Embryonic facial prominence (tissue), 1 donor: ENCODE measurements at regions not wholly inside any gene's neighbourhood (a gene's known extent, or its start where the extent isn't known, plus 50 kb on each side); places are given as distances from the start of the nearest gene placed in this dataset.

ENCODE experiments used
- DNase-seq: peaks from one replicate; pipeline ENCODE4 v3.0.0-alpha.2; 2016; ENCODE audit errors: extremely low spot score

DNA sequence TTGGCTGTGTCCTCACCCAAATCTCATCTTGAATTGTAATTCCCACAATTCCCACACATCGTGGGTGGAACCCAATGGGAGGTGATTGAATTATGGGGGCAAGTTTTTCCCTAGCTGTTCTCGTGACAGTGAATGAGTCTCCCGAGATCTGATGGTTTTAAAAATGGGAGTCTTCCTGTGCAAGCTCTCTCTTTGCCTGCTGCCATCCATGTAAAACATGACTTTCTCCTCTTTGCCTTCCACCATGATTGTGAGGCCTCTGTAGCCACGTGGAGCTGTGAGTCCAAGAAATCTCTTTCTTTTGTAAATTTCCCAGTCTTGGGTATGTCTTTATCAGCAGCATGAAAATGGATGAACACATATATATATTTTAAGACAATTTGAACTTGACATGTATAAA, 285.4 kb downstream of the BAMBI start:
- no peak for DNase-seq

DNA sequence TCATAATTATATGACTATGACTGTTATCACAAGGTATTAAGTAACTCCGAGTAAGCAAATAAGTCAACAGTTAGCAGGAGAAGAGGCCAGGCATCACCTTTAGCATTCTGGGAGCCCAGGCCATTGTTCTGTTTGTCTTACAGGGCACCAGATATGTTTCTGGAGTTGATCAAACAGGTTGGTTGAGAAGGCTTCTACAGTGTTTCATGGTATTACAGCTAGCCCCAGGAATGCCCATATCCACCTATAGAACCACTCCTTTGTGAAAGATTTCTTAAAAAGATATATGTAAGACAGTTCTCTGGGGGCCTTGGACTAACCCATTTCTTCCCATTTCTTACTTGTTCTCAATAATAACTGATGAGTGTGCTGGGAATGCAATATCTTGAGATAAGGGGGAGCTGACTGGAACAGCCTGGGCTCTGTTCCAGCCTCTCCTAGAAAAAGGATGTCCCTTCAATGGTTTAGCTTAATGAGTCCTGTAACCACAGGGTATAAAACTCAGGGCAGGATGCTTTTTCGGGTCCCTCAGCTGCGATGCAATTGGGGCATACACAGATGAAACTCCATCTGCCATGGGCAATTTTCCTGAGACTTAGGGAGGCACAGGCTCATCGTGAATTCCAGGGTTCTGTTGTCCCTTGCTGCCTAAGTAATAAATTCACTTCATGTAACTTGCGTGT, 286.4 kb downstream of the BAMBI start:
- DNase-seq, result no peak

DNA sequence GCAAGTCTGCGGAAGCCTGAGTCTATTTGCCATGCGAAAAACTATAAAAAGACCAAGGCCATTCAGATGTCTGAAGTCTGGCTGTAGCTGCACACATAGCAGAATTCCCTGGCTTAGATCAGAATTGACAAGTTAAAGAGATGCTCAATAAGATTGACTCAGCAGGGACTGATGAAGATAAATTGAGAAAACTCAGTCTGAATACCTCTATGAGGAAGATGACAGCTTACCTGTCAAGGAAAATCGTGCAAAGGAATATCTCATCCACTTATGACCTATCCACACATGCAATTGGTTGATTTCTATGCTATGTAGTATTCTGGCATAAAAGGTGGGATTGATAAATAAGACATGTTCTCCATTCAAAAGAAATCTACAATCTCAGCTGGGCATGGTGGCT, 288.6 kb downstream of the BAMBI start:
- DNase-seq, result no peak

DNA sequence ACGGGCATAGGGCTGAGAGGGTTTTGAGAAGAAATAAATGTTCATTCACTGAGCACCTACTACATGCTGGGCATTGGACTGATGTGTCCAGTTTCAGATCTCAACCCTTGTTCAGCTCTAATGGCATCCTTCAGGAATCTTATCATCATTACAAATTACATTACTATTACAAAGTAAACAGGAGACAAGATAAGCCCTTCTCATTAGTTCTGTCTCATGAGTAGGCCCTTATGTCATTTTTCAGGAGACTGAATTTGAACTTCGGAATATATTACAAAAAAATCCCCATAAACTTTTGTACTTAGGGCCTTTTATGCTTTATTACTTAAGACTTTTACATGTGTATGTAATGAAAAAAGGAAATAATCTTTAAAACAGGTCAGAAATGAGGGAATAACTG, 289.7 kb downstream of the BAMBI start:
- no peak for DNase-seq

DNA sequence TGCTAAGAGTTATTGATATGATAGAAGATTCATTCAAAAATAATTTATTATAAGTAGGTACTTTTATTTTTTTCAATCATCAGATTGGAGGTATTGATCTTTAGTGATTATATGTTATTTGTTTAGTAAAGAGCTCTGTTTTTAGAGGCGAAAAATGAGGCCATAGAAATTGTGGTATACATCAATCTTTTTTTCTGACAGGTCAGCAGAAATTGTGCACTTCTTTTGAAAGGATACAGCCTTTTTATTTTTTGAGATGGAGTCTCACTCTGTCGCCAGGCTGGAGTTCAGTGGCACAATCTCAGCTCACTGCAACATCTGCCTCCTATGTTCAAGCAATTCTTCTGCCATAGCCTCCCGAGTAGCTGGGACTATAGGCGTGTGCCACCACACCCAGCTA, 292.1 kb downstream of the BAMBI start:
- DNase-seq, result no peak

DNA sequence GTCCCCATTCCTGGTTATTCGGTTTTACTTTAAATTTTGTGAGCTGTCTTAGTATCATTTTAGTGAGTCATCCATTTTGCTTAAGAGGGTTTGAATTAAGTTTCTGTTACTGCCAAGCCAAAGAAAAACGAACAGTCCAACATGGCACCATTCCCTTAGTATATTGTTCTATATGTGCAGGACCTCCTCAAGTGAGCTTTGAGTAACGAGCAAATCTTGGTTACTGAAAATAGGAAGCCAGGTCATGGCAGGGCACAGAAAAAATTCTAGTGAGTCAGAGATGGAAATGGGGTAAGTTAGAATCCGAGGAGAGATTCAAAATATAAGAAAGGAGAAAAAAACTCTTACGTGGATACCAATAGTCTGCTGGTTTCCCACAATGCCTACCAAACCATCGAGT, 292.9 kb downstream of the BAMBI start:
- no peak for DNase-seq

DNA sequence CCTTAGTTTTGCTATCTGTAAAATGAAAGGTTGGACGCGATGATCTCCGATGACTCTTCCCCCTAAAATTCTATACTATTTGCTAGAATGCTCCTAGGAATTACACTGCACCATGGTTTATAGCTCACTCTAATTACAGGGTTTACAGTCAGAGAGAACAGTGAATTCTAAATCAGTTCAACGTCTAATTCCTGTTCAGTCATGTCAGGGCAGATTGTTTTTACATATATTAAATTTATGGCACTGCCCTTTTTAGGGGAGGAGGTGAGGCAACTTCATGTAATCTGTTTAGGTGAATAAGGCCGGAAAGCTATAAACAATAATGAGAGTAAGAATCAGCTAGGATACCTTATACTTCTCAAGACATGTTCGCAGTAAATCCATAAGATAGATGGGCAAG, 293.9 kb downstream of the BAMBI start:
- DNase-seq, result no peak

DNA sequence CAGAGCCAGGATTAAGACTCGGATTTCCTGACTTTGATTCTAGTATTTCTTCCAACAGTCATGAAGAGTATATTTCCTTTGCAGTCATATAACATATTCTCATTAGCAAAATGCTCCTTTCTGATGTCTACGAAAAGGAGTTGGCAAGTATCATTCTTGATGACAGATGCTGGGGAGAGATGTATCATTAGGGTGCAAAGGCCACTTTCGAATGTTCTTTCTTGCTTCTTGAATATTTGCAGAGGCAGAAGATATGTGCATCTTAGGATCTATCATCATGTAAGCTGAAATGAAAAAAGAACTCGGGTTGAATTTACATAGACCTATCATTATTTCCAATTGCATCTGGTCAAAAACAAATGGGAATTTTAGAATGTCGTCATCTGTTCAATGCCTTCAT, 294.4 kb downstream of the BAMBI start:
- DNase-seq, result no peak

DNA sequence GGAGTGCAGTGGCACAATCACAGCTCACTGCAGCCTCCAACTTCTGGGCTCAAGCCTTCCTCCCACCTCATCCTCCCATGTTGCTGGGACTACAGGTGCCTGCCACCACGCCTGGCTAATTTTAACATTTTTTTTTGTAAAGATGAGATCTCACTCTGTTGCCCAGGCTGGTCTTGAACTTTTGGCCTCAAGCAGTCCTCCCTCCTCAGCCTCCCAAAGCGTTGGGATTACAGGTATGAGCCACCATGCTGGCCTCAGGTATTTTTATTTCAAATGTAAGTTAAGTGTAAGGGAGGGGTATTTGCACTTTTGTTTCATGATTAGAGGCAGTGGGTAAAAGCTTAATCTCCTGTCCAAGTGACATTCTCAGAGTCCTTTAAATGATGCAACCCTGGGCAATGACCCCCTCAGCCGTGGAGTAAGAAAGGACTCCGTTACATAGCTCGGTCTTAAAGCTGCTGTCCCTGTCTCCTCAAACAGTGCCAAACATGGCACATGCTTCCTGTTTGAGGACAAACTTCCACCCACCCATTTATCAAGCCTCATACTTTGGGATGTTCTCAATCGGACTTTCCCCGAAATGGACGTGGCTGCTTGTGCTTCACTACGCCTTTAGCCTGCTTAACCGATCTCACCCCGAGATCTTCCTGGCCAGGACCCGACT, 296.1 kb downstream of the BAMBI start:
- no peak for DNase-seq

DNA sequence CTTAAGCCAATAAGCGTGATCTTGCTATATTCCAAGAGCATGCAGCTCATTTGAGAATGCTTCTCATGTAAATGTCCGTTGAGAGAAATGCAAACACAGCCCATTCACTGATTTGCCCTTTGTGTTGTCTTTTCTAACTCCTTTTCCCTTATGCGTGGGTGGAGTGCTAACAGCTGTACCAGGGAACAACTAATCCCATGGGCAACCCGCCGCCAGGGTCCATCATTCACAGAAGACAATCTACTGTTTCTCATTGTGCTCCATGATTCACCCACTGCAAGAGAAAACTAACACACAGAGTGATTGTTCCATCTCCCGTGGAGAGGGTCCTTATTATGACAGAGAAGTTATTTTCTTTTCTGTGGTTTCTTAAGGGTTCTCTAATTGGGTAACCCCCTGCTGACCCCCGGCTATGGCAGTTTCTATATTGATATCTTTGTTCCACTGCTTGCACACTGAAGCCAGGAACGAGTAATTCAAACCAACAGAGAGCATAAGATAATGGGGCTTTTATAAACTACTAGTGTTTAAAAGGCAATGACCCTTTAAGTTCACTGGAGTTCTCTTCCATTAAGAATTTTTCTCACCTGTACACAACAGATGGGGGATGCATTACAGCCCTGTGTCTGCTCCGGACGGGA, 298.7 kb downstream of the BAMBI start:
- no peak for DNase-seq

DNA sequence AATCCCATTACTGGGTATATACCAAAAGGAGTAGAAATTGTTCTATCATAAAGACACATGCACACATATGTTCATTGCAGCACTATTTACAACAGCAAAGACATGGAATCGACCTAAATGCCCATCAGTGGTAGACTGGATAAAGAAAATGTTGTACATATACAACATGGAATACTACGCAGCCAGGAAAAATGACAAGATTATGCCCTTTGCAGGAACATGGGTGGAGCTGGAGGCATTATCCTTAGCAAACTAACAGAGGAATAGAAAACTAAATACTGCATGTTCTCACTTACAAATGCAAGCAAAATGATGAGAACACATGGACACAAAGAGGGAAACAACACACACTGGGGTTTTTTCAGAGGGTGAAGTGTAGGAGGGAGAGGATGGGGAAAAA, 300.2 kb downstream of the BAMBI start:
- DNase-seq, result no peak

DNA sequence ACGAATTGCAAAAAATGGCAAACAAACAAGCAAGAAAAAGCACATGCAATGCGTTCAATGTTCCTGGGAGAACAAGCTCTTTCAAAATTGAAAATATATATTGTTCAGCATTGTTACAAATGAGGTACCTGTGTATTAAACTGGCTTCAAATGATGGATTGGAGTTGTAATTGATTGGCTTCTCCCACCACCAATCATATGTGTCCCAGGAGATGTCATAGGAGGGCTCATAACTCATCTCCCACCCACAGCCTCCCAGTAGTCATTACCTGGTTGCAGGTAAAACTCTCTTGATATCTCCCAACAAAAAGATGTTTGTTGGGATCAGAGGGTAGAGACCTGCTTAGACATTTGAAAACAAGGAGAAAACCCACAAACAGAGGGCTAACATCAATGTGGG, 302.9 kb downstream of the BAMBI start:
- DNase-seq, result no peak

DNA sequence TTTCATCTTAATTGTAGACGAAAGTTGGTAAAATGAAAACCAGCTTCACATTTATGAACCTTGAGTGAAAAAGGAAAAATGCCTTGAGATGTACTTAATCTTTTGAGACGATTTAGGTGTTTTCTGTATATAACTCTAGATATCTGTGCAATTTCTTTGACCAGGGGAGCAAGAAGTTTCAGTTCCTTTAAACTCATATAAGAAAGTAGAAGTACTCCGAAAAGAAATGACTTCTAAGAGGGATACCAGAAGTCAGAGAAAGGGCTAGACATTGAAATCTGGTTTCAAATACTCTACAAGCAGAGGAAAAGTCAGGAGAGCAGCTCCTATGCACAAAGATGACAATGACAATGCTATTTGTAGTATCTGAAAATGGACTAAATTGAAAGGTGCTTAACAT, 303.7 kb downstream of the BAMBI start:
- DNase-seq, result no peak

DNA sequence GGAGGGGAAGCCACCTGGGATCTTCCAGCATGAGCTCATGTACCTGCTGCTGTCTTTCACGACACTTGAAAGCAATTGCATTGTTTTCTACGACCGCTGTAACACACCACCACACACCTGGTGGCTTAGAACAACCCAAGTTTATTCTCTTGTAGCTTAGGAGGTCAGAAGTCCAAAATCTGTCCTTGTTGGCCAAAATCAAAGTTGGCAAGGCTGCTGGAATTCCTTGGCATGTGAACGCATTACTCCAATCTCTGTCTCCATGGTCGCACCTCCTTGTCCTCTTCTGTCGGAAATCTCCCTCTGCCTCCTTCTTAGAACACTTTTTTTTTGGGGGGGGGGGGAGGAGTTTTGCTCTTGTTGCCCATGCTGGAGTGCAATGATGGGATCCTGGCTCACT, 305.7 kb downstream of the BAMBI start:
- DNase-seq, result no peak

DNA sequence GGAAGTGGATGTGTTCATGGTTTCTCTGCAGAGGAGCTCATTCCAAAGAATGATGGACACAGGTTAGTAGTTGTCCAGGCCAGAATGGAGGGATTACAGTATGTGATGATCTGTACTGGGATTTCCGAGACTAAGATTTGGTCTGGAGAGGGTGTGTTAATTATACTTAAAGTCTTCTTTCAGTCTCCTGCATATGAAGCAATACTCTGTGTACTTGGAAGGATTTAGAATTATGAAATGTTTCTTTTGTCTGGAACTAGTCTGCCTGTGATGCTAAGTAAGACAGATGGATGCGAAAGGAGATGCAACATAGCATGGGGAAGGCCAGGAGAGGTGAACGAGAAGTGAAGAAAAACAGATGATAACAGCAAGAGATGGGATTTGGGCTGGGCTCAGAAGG, 305.1 kb upstream of the LYZL1 start:
- DNase-seq, result no peak

DNA sequence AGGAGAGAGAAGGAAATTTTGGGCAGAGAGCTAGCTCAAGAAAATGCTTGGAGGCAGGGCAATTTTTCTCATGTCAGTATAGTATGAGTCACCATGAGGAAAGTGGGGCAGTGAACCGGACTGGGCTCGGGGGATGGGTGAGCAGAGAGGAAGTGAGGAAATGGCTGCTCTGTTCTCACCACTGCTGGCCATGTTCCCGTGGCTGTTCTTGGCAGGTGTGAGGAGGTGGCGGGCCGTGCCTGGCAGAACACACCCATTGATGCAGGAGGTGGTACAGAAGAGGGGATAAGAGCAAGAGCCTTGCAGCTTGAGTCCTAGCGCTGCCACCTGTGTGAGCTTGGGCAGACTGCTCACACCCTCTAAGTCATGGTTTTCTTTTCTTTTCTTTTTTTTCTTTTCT, 304.4 kb upstream of the LYZL1 start:
- no peak for DNase-seq

DNA sequence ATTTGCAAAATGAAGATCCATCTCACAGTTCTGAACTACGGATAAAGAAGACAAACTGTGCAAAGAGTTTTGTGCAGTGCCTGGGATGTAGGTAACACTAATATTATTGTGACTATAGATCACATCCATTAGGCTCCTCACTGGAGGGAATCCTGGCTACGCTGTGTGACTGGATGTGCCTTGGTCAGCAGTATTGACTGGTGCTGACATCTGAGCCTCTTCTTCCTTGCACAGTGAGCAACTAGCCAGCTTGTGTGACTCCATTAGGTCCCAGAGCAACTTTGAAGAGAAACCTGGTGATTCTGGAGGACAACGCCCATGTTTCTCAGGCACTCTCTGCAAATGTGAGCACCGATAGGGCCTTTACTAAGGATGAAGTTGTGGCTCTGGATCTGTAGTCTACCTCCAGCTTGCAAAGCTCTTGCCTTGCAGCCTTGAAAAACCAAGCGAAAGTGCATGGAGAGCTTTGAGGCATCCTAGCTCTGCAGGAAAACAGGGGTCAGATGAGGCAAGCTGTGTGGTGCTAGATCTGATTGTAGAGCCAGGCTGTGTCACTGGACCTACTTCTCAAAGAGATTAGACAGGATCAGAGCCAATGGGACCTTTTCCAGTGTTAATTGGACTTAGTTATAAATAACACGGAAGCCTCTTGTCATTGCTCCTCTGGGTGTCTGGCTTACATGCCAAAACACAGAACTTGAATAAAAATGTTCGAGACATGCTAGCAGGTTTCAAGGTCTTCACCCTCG, 303.6 kb upstream of the LYZL1 start:
- DNase-seq, result no peak

DNA sequence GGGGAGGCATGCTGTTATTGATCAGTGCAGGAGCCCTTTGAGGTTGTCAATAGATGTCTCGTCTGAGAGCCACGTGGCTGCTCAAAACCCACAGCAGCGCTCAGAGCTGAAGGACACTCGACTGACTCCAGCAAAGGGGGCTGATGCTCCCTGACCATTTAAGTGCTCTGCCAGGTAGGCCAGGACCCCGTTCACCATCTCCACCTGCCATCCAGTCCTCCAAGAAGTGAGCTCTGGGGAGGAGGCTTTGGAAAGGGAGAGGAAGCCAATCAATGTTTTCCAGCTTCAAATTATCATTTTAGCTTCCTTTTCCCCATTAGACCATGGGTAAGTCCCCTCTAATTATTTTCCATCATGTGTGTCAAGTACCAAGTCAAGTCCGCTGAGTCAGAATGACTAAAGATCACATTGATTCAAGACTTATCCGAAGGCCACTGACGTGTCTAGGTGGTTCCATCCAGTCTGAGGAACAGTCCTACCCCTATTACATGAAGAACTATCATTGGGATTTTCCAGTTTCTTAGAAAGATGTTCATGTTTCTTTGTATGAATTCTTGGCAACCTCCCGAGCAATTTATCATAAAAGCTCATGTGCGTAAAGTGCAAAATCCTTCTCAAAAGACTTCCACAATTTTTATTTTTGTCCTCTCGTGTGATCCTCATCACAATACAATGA, 302.6 kb upstream of the LYZL1 start:
- DNase-seq, result no peak

DNA sequence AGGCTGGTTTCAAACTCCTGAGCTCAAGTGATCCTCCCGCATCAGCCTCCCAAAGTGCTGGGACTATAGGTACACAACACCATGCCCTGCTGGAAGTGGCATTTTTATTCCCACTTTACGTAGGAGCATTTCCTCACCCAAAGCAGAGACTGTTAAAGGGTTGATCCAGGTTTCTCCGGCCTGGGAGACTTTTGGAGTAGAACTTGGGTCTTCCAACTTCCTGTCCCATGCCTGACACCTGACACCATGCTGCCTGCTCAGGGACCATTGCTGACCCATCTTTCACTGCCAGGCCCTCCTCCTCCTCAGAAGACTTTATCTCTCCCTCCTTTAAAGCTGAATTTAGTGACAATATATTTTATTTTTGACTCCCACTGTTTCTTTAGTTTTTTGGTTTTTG, 302.0 kb upstream of the LYZL1 start:
- DNase-seq, result no peak

DNA sequence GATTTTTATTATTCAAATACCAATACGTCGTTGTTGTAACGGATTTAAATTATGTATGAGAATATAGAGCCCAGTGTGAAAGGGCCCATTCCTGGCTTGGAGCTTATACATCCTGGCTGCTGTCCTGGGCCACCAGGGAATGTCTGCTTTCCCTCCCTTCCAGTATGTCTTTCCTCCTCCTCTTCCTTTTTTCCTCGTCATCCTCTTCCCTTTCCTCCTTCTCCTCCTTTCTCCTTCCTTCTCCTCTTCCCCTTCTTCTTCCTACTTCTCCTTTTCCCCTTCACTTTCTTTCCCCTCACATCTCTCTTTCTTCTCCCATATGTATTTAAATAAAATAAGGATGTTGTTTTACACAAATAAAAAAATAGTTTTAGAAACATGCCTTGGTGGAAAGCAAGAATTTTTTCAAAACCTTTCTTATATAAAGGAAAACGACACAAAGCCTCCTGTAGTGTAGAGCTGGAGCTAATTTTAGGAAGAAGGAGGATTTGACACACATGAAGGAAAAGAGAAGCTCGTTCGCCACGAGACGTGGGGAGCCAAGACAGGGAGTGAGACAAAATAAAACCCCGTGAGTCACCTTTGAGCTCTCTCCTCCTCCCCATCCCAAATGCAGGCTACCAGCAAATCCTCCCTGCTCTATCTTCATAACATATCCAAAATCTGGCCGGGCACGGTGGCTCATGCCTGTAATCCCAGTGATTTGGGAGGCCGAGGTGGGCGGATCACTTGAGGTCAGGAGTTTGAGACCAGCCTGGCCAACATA, 301.1 kb upstream of the LYZL1 start:
- no peak for DNase-seq

DNA sequence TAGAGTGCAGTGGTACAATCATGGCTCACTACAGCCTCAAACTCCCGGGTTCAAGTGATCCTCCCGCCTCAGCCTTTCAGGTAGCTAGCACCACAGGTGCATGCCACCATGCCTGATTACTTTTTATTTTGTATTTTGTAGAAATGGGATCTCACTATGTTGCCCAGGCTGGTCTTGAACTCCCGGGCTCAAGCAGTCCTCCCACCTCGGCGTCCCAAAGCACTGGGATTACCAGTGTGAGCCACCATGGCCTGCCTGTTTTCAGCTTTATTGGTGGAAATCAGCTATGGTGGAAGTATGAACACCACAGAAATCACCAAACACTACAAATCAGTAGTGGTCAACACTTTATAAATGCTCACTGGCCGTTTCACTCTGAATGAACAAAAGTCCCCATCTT, 299.9 kb upstream of the LYZL1 start:
- no peak for DNase-seq
